GM19455 (cell line): ENCODE measurements at regions not wholly inside any gene's neighbourhood (a gene's known extent, or its start where the extent isn't known, plus 50 kb on each side); places are given as distances from the start of the nearest gene placed in this dataset.
A peak's percentile ranks its signal among the peaks of the same experiment; 100 is the strongest.

ENCODE experiments used
- ATAC-seq: cut with Tn5 transposase; IDR thresholded peaks from one replicate; pipeline ENCODE4 v1.9.1; 2021; ENCODE audit not compliant: unreplicated experiment

DNA sequence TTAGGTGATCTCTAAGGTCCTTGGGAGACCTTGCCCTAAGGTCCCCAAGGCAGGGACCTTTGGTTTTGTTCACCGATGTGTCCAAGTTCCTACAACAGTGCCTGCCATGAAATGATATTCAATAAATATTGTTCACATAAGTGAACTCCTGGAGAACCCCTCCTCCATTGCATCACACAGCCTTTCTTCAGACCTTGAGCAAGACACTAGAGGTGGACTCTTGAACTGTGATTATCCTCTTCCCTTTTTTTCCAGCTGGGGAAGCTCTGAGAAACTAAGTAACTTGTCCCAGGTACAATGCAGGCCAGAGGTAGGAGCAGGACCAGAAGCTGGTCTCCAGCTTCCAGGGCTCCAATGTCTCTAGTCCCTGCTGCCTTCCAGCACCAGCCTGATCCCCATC is 76.6 kb upstream of the LMO1 start:
- ATAC-seq, result no peak

DNA sequence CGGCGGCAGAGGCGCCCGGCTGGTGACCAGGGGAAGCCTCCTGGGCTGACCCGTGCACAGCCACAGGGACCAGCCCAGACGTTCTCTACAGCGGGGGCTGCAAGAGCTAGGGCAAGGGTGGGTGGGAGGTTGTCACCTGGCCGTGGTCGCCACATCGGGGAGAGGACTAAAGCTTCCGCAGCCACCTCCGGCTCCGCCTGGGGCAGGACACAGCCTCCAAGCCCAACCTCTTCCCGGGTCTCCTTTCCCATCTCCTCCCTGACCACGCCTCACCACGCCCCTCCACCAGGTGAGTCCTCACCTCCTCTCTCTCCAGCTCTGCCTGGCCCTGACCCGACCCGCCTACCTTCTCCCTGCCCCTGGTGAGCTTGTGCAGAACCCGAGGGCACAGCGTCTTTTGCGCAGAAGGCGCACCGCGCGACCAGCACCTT is 75.9 kb upstream of the LMO1 start:
- ATAC-seq, result no peak

DNA sequence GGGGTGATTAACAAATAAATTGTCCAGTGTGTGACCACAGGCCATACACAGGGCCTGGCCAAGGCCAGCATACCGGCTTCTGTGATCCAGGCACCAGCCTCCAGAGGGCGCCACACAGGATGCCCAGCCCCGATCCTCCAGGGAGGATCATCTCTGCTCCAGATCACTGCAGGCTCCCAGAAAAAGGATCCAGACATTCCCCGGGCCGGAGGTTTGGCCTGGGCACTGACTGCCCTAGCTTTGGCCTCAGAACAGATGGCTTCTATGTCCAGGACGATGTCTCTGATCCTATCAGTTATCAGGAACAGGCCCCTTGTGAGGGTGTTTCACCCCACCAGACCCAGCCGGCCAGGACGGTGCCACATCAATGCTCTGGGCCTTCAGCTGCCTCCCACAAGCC is 74.5 kb upstream of the LMO1 start:
- no peak for ATAC-seq

DNA sequence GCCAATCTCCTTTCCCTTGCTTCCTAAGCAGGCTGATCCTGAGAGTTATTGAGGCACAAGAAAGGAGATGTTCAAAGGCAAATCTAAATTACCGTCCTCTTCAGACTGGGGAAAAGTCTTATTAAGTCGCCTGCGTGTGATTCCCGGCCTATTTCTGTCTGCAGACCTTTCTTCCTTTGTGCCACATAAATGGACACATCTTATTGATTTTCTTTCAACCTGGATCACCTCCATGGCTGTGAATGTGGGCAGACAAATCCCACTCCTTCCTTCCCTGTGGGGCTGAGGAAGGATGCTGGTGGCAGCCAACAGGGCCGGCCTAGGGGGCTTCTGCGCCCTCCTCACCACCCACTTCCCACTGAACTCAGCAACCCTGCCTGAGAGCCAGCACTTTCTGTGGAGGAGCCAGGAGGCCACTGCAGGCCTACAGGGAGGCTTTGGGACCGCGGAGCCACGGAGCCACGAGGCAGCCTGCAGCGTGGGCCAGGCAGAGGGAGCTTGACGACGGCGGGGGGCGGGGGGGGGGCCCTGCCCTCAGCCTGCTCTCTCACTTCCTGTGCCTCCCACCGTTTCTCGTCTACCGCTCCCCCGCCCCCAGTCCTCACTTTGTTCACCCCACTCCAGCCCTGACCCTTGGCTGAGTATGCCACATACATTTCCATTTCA is 73.6 kb upstream of the LMO1 start:
- ATAC-seq, result no peak

GRCh38 chr11:8336356-8337129 is 72.9 kb upstream of the LMO1 start:
- ATAC-seq, result no peak

GRCh38 chr11:8335683-8336082 is 72.0 kb upstream of the LMO1 start:
- ATAC-seq, result no peak

DNA sequence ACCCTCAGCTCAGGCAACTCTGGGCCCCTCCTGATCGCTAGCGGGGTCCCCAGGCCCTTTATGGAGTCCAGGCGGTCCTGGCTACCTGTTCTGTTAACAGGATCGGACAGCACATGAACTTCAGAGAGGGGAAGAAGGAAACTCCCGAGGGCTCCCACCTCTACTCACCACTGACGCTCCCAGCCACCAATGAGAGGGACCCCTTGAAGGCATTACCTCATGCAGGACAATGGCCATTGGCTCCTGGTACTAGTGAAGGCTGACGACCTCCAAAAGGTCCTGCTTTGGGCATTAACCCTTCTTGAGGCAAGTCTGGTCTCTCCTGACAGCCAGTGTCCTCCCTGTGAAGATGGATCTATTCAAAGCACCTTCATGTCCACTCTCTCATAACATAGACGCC is 71.5 kb upstream of the LMO1 start:
- no peak for ATAC-seq

- no peak for ATAC-seq
Observed at GRCh38 chr11:8333811-8334401, 70.2 kb upstream of the LMO1 start.

DNA sequence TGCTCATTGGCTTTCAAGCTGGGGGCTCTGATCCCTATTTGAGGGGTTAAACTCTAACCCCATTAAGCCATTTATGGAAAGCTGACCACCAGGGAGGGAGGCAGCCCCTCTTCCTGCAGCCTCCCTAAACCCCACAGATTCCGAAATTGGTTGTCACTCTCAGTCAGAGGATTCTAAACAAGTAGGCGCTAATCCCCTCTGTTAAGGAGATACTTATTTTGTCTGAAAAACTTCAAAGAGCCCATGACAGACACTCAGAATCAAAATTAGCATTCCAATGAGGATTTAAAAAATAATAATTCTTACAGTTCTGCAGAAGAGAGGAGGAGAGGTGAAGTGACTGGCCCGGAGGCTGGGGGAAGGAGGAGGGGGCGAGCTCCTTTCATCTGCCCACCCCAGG is 69.7 kb upstream of the LMO1 start:
- no peak for ATAC-seq

DNA sequence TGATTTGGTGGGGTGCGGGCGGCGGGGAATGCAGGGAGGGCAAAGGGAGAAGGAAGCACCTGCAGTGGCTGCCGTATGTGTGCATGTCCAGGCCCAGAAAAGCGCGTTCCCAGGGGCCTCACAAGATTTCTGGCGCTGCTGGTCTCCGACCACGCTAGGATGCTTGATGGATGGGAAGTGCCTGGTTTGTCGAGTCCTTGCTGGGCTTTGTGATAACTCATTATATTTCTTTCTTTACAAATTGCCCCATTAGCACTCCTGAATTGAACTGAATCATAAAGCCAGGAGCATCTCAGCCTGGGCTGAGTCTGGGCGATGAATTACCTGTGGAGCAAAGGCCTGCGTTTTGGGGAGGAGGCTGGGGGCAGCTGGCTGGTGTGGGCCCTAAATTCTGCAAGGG is 69.2 kb upstream of the LMO1 start:
- ATAC-seq, result no peak

DNA sequence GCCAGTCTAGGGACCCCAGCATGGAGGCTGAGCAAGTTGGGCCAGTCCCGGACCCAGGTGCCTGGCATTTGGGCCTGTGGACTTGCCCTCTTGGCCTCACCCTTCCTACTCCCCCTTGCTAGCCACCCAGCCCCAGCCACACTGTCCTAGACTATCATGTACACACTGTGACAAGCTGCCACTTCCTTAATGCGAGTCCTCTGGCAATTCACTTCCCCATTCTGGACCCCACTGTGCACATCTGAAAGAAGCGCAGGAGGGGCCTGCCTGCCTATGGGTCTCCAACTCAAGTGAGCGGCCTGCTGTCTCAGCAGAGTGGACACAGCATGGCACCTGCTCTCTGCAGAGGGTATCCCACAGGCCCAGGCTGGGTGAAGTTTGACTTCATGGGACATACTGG is 68.5 kb upstream of the LMO1 start:
- no peak for ATAC-seq

DNA sequence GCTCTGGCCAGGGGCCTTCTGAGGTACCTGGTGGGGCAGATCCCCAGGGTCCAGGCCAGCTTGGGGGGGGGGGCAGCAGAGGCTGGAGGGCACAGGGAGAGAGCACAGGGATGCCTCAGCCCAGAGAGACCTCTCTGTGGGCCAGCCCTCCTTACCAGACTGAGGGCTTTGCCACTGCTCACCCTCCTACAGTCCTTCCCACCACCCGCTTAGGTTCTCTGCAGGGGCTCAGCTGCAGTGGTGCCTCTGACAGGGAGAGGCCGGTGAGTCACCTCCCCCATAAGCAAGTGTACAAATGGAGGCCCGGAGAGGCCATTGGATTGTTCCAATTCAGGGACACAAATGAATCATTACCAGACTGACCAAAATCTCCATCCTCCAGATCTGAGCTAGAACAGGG is 68.1 kb upstream of the LMO1 start:
- ATAC-seq, result no peak

DNA sequence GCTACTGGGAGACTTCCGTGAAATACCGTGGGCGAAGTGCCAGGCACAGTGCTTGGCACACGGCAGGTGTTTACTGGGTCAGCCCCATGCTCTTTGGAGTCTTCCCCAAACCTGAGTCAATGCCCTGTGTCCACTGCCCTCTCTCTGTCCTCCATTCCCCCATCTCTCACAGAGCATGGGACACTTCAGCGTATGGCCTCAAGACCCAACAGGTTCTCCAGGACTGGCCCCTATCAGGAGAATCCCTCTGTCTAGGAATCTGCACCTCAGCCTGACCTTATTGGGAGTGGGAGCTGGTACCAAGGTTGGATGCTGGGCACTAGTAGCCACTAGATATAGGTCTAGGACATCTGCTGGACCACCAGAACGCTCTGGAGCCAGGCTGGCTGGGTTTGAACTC is 67.2 kb upstream of the LMO1 start:
- no peak for ATAC-seq

DNA sequence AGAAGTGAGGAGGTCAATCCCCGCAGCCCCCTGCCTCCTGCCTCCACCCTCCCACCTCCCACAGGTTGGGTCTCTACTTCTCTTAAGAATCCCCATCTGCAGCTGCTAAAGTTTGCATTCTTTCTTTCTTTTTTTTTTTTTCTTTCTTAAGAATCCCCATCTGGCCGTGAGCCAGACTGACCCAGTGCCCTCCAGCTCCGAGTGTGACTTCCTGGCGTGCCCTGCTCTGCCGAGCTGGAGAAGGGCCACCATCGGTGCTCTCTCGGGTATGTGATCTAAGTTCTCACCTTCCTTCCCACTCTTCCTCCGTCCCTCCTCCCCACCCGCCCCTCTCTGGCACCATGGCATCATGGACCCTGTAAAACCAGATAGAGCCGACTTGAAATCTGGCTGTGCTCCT is 66.7 kb upstream of the LMO1 start:
- ATAC-seq, result no peak

DNA sequence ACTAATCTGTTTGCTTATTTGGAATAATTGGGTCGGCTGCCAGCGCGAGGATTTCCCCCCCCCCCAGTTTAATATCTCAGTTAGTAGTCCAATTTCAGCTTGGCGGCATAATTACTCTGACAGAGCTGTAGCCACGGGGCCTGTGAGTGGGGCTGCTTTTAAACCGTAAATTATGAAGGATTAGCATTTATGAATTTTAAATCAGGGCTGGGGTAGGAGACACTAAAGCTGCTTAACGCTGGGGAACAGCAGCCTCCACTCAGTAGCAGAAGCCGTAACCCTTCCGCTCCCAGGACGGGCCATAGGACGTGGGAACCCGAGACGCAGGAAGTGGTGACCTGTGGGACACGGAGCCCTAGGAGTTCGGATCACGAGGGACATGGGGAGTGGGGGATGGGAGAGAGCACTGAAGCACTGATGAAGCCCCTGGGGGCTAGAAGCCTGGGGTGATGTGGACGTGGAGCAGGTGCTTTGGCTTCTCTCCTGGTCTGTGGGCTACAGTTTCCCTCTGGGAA is 66.2 kb upstream of the LMO1 start:
- ATAC-seq, result no peak

- no peak for ATAC-seq
Observed at GRCh38 chr11:8329336-8329735, 65.7 kb upstream of the LMO1 start.

DNA sequence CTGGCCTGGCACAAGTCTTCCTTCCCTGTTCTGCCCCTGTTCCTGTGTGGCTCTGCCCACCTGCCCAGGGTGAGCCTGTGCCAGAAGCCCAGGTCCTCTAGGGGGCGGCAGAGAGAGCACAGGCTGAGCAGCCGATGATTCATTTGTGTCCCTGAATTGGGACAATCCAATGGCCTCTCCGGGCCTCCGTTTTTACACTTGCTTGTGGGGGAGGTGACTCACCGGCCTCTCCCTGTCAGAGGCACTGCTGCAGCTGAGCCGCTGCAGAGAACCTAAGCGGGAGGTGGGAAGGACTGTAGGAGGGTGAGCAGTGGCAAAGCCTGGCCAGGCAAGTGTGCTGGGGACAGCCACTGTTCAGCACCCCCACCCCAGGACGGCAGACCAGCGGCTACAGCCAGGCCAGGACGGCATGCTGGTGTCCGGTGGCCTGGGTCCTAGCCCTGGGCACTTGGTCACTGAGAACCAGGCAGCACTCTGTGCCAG is 65.2 kb upstream of the LMO1 start:
- peak; percentile 66 for ATAC-seq

DNA sequence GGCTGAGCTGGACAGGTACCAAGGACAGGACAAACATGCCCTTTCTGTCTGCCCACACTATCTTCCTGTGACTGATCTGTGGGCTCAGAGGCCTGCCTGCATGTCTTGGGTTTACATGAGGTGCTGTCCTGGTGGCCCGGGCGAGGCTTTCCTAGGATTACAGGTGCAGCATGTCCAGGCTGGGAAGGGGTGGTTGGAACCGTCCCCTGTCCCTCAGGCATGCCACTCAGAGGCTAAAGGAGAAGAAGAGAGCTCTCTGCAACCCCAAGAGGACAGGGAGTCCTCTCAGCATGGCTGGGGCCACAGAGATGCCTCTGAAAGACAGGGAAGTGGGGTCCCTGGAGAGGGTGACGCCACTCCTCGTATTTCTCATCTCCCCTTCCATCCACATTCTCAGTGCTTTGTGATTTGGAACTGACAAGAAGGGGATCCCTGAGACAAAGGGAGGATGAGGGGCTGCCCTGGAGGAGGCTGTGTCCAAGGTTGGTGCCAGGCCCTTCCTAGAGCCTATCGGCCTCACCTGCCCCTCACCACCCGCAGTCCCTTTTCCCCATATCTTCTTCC is 64.6 kb upstream of the LMO1 start:
- peak; percentile 3 for ATAC-seq

- peak; percentile 65 for ATAC-seq
Observed at GRCh38 chr11:8327761-8328192, 64.1 kb upstream of the LMO1 start.

- ATAC-seq, result no peak
Observed at GRCh38 chr11:8326337-8326736, 62.7 kb upstream of the LMO1 start.

DNA sequence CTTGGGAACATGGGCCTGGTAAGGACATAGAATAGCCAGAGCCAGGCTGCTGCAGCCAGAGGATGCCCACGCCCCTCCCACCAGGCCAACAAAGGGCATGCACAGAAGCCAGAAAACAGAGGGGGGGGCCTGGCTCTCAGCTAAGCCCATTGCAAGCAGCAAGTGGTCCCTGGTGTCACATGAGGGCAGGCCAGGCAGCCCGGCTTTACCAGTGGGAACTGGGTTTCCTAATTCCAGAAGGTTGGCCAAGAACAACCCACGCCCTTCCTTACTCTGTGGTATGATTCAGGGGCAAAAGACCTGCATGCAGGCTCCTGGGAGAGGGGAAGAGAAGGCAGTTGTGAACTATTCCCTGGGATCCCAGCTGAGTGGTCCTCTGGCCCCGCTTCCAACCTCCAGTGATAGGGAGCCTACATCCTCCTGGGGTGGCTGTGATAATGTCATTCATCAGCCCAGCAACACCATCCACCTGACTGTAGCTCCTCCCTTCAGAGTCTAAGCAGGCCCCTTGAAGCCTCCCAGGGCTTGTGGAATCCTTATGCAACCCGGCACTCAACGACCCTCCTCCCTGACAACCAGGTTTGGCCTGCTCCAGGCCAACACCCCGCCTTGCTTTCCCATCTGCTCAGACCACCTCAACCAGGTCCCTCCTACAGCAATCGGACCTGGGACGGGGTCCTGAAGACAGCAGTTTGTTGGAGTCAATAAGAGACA is 62.1 kb upstream of the LMO1 start:
- ATAC-seq, result no peak
